Neural cell (in vitro differentiated cells): ENCODE measurements at regions not wholly inside any gene's neighbourhood (a gene's known extent, or its start where the extent isn't known, plus 50 kb on each side); places are given as distances from the start of the nearest gene placed in this dataset.

Experiments
- H2AFZ ChIP-seq: fragments of 200-600, 300-800 bp; sonication (generic), shearing (Covaris generic); 2 replicates; pipeline ENCODE4 v1.6.0; 2014; ENCODE audit warnings: low read depth, mild to moderate bottlenecking, antibody characterized with exemption, low read length, moderate library complexity
- H3F3A ChIP-seq: fragments of 200-600 bp; shearing (Covaris generic); 2 replicates; pipeline ENCODE4 v1.6.1; 2016; ENCODE audit warnings: mild to moderate bottlenecking, moderate library complexity, mixed read lengths, antibody characterized with exemption, low read length; ENCODE audit not compliant: insufficient read depth, poor library complexity, severe bottlenecking
- H3K27ac ChIP-seq: fragments of 200-600, 300-800 bp; sonication (generic), shearing (Covaris generic); 2 replicates; pipeline ENCODE4 v1.5.1; 2014; ENCODE audit warnings: mild to moderate bottlenecking, low read length, moderate library complexity
- H3K27me3 ChIP-seq: fragments of 300-800, 200-600 bp; sonication (generic), shearing (Covaris generic); 2 replicates; pipeline ENCODE4 v1.6.0; 2014; ENCODE audit warnings: mild to moderate bottlenecking, low read depth, low read length, moderate library complexity; ENCODE audit not compliant: insufficient read depth
- H3K36me3 ChIP-seq: fragments of 300-800, 200-600 bp; sonication (generic), shearing (Covaris generic); 2 replicates; pipeline ENCODE4 v1.5.1; 2014; ENCODE audit warnings: mild to moderate bottlenecking, antibody characterized with exemption, low read length, moderate library complexity; ENCODE audit not compliant: insufficient read depth
- H3K4me2 ChIP-seq: fragments of 300-800, 200-600 bp; sonication (generic), shearing (Covaris generic); 2 replicates; pipeline ENCODE4 v1.6.0; 2014; ENCODE audit warnings: mild to moderate bottlenecking, low read length
- H3K4me3 ChIP-seq: fragments of 300-800, 200-600 bp; sonication (generic), shearing (Covaris generic); 2 replicates; pipeline ENCODE4 v1.5.1; 2014; ENCODE audit warnings: mild to moderate bottlenecking, low read length, moderate library complexity
- H3K79me2 ChIP-seq: fragments of 200-600 bp; shearing (Covaris generic); replicated peaks from 2 replicates; pipeline ENCODE4 v1.6.0; 2014; ENCODE audit warnings: mild to moderate bottlenecking, low read length, moderate library complexity; ENCODE audit not compliant: insufficient read depth
- H3K9ac ChIP-seq: fragments of 300-800, 200-600 bp; sonication (generic), shearing (Covaris generic); 2 replicates; pipeline ENCODE4 v1.6.1; 2016; ENCODE audit warnings: mild to moderate bottlenecking, low read length, mixed read lengths
- H3K9me2 ChIP-seq: fragments of 200-600 bp; shearing (Covaris generic); 2 replicates; pipeline ENCODE4 v1.6.1; 2016; ENCODE audit warnings: mild to moderate bottlenecking, low read length, mixed read lengths; ENCODE audit not compliant: insufficient read depth
- H3K9me3 ChIP-seq: fragments of 200-600, 300-800 bp; sonication (generic), shearing (Covaris generic); 2 replicates; pipeline ENCODE4 v1.6.1; 2016; ENCODE audit warnings: mild to moderate bottlenecking, mixed run types, low read length, moderate library complexity, mixed read lengths
- H4K20me1 ChIP-seq: fragments of 200-600 bp; shearing (Covaris generic); 2 replicates; pipeline ENCODE4 v1.6.1; 2016; ENCODE audit warnings: mild to moderate bottlenecking, mixed run types; ENCODE audit not compliant: insufficient read depth
- CTCF ChIP-seq: fragments of 450-650 bp; IDR thresholded peaks from 2 replicates; pipeline ENCODE4 v1.5.1; 2014; ENCODE audit warnings: antibody characterized with exemption, mild to moderate bottlenecking, moderate library complexity; ENCODE audit not compliant: poor library complexity, severe bottlenecking
- EP300 ChIP-seq: fragments of 450-650 bp; conservative IDR thresholded peaks from 2 replicates; pipeline ENCODE4 v1.6.1; 2014; ENCODE audit warnings: antibody characterized with exemption, mild to moderate bottlenecking, moderate library complexity; ENCODE audit not compliant: poor library complexity, severe bottlenecking
- EZH2 ChIP-seq: fragments of 200-600, 300-800 bp; shearing (Covaris generic), sonication (generic); IDR thresholded peaks from 2 replicates; pipeline ENCODE4 v1.6.1; 2014; ENCODE audit warnings: antibody characterized with exemption, low read length, borderline replicate concordance, mild to moderate bottlenecking; ENCODE audit not compliant: insufficient read depth, poor library complexity, severe bottlenecking
- MXI1 ChIP-seq: fragments of 450-650 bp; conservative IDR thresholded peaks from 2 replicates; pipeline ENCODE4 v1.6.1; 2014; ENCODE audit warnings: antibody characterized with exemption, mild to moderate bottlenecking; ENCODE audit not compliant: poor library complexity, severe bottlenecking
- POLR2AphosphoS5 ChIP-seq: IDR thresholded peaks from 2 replicates; pipeline ENCODE4 v1.6.1; 2012
- RAD21 ChIP-seq: fragments of 450-650 bp; conservative IDR thresholded peaks from 2 replicates; pipeline ENCODE4 v1.6.1; 2014; ENCODE audit warnings: antibody characterized with exemption, mild to moderate bottlenecking, moderate library complexity
- REST ChIP-seq: IDR thresholded peaks from 2 replicates; pipeline ENCODE4 v1.6.1; 2012; ENCODE audit warnings: borderline replicate concordance
- SMC3 ChIP-seq: fragments of 450-650 bp; conservative IDR thresholded peaks from 2 replicates; pipeline ENCODE4 v1.6.1; 2014; ENCODE audit warnings: antibody characterized with exemption, mild to moderate bottlenecking, moderate library complexity; ENCODE audit not compliant: poor library complexity
- TAF1 ChIP-seq: IDR thresholded peaks from 2 replicates; pipeline ENCODE4 v1.6.1; 2012; ENCODE audit warnings: low read depth

GRCh38 chr5:57754616-57755015, 272.0 kb upstream of the ACTBL2 start:
- no peak overlapping the region for H3K4me2 ChIP-seq
- H3K27me3 ChIP-seq, result no peaks in the 10 kb centered on the region
- no peaks in the 10 kb centered on the region for H3K9me2 ChIP-seq
- H3K9me3 ChIP-seq, result no peaks in the 10 kb centered on the region
- H2AFZ ChIP-seq, result no peak overlapping the region
- H3K27ac ChIP-seq, result no peak overlapping the region
- H3K9ac ChIP-seq, result no peak overlapping the region
- no peaks in the 10 kb centered on the region for H3K36me3 ChIP-seq
- H4K20me1 ChIP-seq, result no peaks in the 10 kb centered on the region
- no peak overlapping the region for H3K4me3 ChIP-seq
- TF ChIP-seq RAD21, result no peak
- TF ChIP-seq MXI1, result no peak
- TF ChIP-seq EP300, result no peak
- no peak for TF ChIP-seq TAF1
- no peak for TF ChIP-seq CTCF
- TF ChIP-seq SMC3, result no peak
- no peak for TF ChIP-seq EZH2
- no peak for TF ChIP-seq REST
- no peak for TF ChIP-seq POLR2AphosphoS5
- no peaks in the 10 kb centered on the region for H3F3A ChIP-seq
- no peaks in the 10 kb centered on the region for H3K79me2 ChIP-seq

GRCh38 chr5:57753446-57753845, 270.8 kb upstream of the ACTBL2 start:
- no peak for TF ChIP-seq TAF1
- TF ChIP-seq RAD21, result no peak
- TF ChIP-seq EZH2, result no peak
- no peak for TF ChIP-seq POLR2AphosphoS5
- TF ChIP-seq CTCF, result no peak
- TF ChIP-seq SMC3, result no peak
- no peak for TF ChIP-seq MXI1
- TF ChIP-seq REST, result no peak
- TF ChIP-seq EP300, result no peak
- H3K36me3 ChIP-seq, result no peaks in the 10 kb centered on the region
- H3K27me3 ChIP-seq, result no peaks in the 10 kb centered on the region
- no peak overlapping the region for H3K27ac ChIP-seq
- no peaks in the 10 kb centered on the region for H3K79me2 ChIP-seq
- H3K4me3 ChIP-seq, result no peak overlapping the region
- H3K9me3 ChIP-seq, result no peaks in the 10 kb centered on the region
- H2AFZ ChIP-seq, result no peak overlapping the region
- H3K9ac ChIP-seq, result no peak overlapping the region
- no peaks in the 10 kb centered on the region for H3F3A ChIP-seq
- H3K9me2 ChIP-seq, result no peaks in the 10 kb centered on the region
- no peak overlapping the region for H3K4me2 ChIP-seq
- H4K20me1 ChIP-seq, result no peaks in the 10 kb centered on the region
